ENCODE measurements at regions not wholly inside any gene's neighbourhood (a gene's known extent, or its start where the extent isn't known, plus 50 kb on each side); places are given as distances from the start of the nearest gene placed in this dataset.
"Not testable (repeated sequence)": the region's sequence is repeated elsewhere in the genome, so short reads cannot be mapped to it uniquely, and the experiment has no call there.

- no peak for DNase-seq (ENCODE audit: low read depth)
- TF ChIP-seq CTCF (IDR thresholded peaks at IDR 0.05; ENCODE audit: insufficient read depth, low read depth, low read length, missing control alignments) = no peak
- H3K4me3 ChIP-seq (ENCODE audit: low read length) = no peak overlapping the region
Measured at GRCh38 chr2:22126978-22127377, 1003.2 kb downstream of the TDRD15 start.

GRCh38 chr2:22134421-22134820, 1010.7 kb downstream of the TDRD15 start:
- no peak for TF ChIP-seq CTCF (IDR thresholded peaks at IDR 0.05; ENCODE audit: insufficient read depth, low read depth, low read length, missing control alignments)
- no peak overlapping the region for H3K4me3 ChIP-seq (ENCODE audit: low read length)
- no peak for DNase-seq (ENCODE audit: low read depth)

GRCh38 chr2:22136446-22136845, 1012.7 kb downstream of the TDRD15 start:
- no peak for TF ChIP-seq CTCF (IDR thresholded peaks at IDR 0.05; ENCODE audit: insufficient read depth, low read depth, low read length, missing control alignments)
- H3K4me3 ChIP-seq (ENCODE audit: low read length) = no peak overlapping the region
- no peak for DNase-seq (ENCODE audit: low read depth)

- no peak for DNase-seq (ENCODE audit: low read depth)
- no peak for TF ChIP-seq CTCF (IDR thresholded peaks at IDR 0.05; ENCODE audit: insufficient read depth, low read depth, low read length, missing control alignments)
- H3K4me3 ChIP-seq (ENCODE audit: low read length) = no peak overlapping the region
Measured at GRCh38 chr2:22143840-22144239, 1020.1 kb downstream of the TDRD15 start.

- DNase-seq (ENCODE audit: low read depth) = no peak
- no peak for TF ChIP-seq CTCF (IDR thresholded peaks at IDR 0.05; ENCODE audit: insufficient read depth, low read depth, low read length, missing control alignments)
- no peak overlapping the region for H3K4me3 ChIP-seq (ENCODE audit: low read length)
Measured at GRCh38 chr2:22153931-22154613, 1030.3 kb downstream of the TDRD15 start.

- DNase-seq (ENCODE audit: low read depth); H3K4me3 ChIP-seq (ENCODE audit: low read length): not testable (repeated sequence)
Measured at GRCh38 chr2:22156661-22157060, 1032.9 kb downstream of the TDRD15 start.

- H3K4me3 ChIP-seq (ENCODE audit: low read length) = no peak overlapping the region
- TF ChIP-seq CTCF (IDR thresholded peaks at IDR 0.05; ENCODE audit: insufficient read depth, low read depth, low read length, missing control alignments) = no peak
- no peak for DNase-seq (ENCODE audit: low read depth)
Measured at GRCh38 chr2:22167256-22167655, 1043.5 kb downstream of the TDRD15 start.

All from epithelial cell of esophagus (primary cell).